ENCODE measurements at regions not wholly inside any gene's neighbourhood (a gene's known extent, or its start where the extent isn't known, plus 50 kb on each side); places are given as distances from the start of the nearest gene placed in this dataset.
"Not testable (repeated sequence)": the region's sequence is repeated elsewhere in the genome, so short reads cannot be mapped to it uniquely, and the experiment has no call there.

DNA sequence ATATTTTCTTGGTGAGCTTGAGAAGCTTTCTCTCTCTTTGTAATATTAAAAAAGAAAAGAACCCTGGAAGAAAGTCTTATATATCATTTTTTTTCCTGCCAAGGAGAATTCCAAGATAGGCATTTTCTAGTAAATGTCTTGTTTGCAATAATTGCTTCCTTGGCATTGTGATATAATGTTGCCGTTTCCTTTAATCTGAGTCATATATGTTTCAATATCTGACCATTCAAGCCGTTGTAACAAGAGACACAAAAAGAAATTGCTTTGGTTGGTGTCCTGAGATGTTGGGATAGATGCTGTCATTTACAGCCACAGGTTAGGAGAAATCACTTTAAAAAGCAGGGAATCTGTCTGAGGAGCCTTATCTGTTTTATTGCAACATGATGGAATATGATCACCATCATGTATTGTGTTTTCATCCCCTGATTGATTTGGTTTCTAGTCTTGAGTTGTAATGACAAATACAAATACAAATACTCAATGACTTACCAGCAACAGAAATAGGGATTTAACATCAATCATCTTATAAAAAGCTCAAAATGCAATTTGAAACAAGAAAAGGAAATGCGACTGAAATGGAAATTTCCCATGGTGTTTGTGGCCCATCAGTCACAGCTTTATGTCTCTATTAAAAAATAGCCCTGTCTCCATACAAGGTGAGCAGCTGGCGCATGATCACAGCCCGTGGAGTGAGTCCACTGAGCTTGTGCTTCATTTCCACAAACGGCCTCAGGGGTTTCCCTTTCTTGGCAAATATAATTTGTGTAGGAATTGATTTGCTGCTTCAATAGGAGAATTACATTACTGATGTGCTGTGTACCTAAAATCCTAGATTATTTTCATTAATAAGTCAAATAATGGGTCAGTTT lies 250.1 kb upstream of the TRPC7 start:
- FAIRE-seq = no peak

- FAIRE-seq = no peak
Measured at GRCh38 chr5:136613230-136613629, 247.9 kb upstream of the TRPC7 start.

- no peak for FAIRE-seq
Measured at GRCh38 chr5:136605638-136606037, 240.3 kb upstream of the TRPC7 start.

- FAIRE-seq = no peak
Measured at GRCh38 chr5:136600306-136600705, 235.0 kb upstream of the TRPC7 start.

GRCh38 chr5:136598802-136599404 lies 233.6 kb upstream of the TRPC7 start:
- FAIRE-seq = no peak

DNA sequence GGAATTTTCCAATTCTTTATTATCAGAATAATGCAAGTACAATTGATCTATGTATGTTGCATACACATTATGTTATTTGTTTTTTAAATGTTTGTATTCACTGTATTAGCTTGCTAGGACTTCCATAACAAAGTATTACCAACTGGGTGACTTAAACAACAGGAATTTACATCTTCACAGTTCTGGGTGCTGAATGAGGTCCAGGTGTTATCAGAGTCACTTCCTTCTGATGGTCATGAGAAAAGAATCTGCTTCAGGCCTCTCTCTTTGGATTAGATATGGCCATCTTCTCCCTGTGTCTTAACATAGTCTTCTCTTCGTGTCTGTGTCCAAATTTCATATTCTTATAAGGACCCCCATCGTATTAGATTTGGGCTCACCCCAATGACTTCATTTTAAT lies 229.1 kb upstream of the TRPC7 start:
- FAIRE-seq = no peak

GRCh38 chr5:136590581-136590980 lies 225.2 kb upstream of the TRPC7 start:
- no peak for FAIRE-seq

DNA sequence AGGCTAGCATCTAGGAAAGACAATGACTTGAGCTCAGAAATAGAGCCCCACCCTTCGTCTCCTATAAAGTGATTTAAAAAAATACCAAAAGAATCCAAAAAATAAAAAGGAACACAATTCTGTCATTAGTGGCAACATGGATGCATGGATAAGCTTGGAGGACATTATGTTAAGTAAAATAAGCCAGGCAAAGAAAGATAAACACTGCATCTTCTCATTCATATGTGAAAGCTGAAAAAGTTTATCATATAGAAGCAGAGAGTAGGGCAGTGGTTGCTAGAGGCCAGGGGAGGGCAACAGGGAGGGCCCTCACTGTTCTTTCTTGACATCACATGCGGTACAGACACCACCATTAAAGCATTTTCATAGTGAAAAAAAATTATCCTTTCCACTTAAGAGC lies 220.9 kb upstream of the TRPC7 start:
- FAIRE-seq = no peak

GRCh38 chr5:136584474-136584873 lies 219.1 kb upstream of the TRPC7 start:
- FAIRE-seq = no peak

DNA sequence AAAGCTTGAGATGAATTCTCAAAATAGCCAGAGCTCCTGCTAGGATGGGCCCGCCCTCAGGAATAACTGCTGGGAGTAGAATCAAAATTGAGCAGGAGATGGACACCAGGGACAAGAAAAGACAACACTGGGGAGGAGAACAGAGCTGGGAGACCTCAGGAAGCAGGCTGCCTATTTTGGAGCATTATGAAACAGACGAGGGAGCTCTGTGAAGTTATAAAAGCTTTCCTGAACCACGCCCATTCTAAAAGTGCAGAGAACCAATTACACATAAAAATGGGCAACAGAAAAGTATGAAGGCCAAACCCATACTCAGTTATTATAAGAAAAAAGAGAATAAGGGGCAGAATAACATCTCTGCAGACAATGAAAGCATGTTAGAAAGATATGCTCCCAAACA lies 213.9 kb upstream of the TRPC7 start:
- no peak for FAIRE-seq

DNA sequence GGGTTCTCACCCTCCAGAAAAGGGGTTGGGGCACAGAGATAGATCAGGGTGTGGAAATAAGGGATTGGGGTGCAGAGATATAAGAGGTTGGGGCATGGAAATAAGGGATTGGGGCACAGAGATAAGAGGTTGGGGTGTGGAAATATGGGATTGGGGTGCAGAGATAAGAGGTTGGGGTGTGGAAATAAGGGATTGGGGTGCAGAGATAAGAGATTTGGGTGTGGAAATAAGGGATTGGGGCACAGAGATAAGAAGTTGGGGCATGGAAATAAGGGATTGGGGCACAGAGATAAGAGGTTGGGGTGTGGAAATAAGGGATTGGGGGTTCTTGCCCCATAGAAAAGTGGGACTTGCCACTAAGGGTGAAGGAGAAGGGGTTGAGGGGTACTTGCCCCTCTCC lies 204.5 kb upstream of the TRPC7 start:
- FAIRE-seq = not testable (repeated sequence)

DNA sequence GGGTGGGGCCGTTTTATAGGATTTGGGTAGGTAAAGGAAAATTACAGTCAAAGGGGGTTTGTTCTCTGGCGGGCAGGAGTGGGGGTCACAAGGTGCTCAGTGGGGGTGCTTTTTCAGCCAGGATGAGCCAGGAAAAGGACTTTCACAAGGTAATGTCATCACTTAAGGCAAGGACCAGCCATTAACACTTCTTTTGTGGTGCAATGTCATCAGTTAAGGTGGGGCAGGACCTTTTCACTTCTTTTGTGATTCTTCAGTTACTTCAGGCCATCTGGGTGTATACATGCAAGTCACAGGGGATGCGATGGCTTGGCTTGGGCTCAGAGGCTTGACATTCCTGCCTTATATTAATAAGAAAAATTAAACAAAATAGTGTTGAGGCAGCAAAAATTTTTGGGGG lies 200.1 kb upstream of the TRPC7 start:
- not testable (repeated sequence) for FAIRE-seq

DNA sequence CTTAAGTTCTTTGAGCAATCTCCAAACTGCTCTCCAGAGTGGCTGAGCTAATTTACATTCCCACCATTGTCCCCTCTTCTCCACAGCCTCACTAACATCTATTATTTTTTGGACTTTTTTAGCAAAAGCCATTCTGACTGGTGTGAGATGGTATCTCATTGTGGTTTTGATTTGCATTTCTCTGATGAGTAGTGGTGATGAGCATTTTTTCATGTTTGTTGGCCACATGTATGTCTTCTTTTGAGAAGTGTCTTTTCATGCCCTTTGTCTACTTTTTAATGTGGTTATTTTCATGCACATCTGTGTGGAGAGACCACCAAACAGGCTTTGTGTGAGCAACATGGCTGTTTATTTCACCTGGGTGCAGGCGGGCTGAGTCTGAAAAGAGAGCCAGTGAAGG lies 199.7 kb upstream of the TRPC7 start:
- not testable (repeated sequence) for FAIRE-seq

DNA sequence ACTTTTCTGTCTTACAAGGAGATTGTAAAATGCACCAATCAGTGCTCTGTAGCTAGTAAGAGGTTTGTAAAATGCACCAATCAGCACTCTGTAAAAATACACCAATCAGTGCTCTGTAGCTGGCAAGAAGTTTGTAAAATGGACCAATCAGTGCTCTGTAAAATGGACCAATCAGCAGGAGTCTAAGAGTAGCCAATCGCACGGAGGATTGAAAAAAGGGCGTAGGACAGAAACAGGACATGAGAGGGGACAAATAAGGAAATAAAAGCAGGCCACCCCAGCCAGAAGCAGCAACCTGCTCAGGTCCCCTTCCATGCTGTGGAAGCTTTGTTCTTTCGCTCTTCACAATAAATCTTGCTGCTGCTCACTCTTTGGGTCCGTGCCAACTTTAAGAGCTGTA lies 199.1 kb upstream of the TRPC7 start:
- FAIRE-seq = not testable (repeated sequence)

- no peak for FAIRE-seq
Measured at GRCh38 chr5:136563489-136563888, 198.1 kb upstream of the TRPC7 start.

- FAIRE-seq = no peak
Measured at GRCh38 chr5:136560126-136560525, 194.8 kb upstream of the TRPC7 start.

- FAIRE-seq = no peak
Measured at GRCh38 chr5:136559651-136560050, 194.3 kb upstream of the TRPC7 start.

GRCh38 chr5:136547096-136547495 lies 181.8 kb upstream of the TRPC7 start:
- FAIRE-seq = not testable (repeated sequence)

- FAIRE-seq = not testable (repeated sequence)
Measured at GRCh38 chr5:136546441-136546840, 181.1 kb upstream of the TRPC7 start.

DNA sequence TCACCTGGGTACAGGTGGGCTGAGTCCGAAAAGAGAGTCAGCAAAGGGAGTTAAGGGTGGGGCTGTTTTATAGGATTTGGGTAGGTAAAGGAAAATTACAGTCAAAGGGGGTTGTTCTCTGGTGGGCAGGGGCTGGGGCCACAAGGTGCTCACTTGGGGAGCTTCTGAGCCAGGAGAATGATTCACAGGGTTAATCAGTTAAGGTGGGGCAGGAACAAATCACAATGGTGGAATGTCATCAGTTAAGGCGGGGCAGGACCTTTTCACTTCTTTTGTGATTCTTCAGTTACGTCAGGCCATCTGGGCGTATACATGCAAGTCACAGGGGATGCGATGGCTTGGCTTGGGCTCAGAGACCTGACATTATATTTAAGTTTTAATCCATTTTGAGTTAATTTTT lies 179.7 kb upstream of the TRPC7 start:
- not testable (repeated sequence) for FAIRE-seq

GRCh38 chr5:136538534-136538933 lies 173.2 kb upstream of the TRPC7 start:
- no peak for FAIRE-seq

DNA sequence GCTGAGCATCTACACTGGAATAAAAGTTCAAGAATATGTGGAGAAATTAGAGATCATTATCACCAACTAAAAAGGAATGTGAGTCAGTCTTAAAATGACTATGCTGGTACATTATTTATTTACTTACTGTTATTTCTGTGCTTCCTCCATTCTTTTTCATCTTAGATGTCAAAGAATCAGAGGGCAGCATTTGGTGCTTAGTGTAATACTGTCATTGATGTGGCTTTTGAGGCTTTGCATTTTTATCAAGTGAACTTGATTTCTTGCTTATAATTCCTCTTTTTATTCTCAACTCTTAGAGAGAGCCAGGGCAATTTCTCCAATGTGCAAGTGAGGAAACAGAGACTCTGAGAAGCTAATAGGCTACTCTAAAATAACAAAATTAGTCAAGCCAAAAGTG lies 163.7 kb upstream of the TRPC7 start:
- no peak for FAIRE-seq

DNA sequence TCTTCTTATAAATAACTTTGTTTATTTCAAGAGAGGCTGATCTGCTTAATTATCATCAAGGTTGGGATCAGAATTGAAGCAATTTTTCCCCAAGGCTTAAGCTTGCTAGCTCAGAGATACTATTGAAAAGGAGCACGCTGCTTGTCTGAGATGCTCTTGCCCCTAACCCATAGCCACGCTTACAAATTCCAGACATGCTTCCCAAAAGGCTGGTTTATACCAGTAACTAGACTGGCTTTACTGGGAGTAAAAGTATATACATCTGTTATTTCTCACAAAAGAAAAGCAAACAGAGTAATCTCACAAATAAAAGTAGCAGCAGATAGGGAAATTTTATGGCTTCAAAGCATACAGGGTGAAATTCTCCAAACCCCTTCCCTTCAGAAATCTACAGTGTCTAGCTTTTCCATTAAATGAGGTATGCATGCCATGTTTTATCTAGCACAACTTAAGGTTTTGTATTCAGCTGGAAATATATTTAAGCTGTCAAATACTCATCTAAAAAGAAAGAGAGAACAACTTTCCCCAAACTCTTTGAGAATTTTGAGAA lies 163.2 kb upstream of the TRPC7 start:
- no peak for FAIRE-seq

DNA sequence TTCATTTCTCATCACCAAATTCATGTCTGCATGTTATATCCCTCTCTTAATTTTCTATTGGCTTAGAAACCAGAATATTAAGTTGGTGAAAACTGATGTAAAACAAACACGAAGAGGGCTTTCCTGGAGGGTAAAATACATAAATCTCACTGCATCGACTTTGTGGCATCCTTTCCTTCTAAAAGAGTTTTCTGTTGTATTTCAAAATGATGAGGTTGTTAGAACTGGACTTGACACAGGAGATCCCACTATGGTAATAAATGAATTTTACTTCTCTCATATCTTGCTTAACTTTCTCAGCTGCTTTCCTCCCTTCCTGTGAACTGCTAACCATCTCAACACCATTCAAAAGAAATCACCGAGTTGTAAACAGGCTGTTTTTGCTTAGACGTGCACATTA lies 162.0 kb upstream of the TRPC7 start:
- FAIRE-seq = no peak

Data from endometrium (tissue), 2 donors.